ENCODE measurements at regions not wholly inside any gene's neighbourhood (a gene's known extent, or its start where the extent isn't known, plus 50 kb on each side); places are given as distances from the start of the nearest gene placed in this dataset.

DNA sequence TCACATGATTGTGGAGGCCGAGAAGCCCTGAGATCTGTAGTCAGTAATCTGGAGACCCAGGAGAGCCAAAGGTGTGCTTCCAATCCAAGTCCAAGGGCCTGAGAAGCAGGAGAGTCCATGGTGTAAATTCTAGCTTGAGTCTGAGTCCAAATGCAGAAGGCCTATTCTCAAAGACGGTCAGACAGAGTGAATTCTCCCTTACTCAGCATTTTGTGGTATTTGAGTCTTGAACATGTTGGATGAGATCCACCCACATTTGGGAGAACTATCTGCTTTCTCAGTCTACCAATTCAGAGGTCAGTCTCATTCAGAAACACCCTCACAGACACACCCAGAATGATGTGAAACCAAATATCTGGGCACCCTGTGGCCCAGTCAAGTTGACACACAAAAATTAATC is 128.8 kb upstream of the PTCH1 start:
- peak in 1 of 42 donors; percentile 17 for DNase-seq
- intact Hi-C loops (cut with DNase I) = no loop called here

DNA sequence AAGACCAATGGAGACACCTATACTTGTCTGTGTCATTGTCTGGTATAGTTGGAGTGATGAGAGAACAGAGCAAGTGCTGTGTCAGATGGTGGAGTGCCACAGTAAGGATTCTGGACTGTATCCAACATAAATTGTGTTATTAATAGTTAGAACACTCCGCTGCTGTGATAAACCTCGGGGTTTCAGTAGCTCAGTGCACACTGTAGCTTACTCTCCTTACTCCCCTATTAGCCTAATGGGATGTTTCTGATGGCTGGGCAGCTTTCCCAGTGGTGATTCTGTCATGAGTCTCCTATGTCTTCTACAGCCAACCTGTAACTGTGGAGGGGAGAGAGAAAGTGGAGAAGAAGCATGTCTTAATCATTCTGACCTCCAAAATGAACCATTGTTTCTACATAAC is 127.6 kb upstream of the PTCH1 start:
- intact Hi-C loops (cut with DNase I) = no loop called here

DNA sequence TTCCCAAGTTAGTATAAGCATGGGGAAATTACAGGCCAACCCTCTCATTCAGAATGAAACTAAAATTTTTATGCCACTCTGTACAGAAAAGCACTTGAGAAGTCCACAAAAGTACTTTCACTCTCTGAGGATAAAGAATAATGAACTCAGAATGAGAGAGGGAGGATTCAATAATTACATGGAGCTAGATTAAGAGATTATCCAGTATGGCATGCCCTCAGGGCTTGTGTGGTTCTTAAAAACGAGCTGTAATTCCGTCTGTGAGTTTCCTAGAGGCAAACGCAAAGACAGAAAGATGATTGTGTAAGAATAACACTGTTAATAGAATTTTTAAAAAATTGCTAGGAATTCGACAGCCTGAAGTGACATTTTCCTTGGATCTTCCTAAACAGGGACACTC is 126.8 kb upstream of the PTCH1 start:
- intact Hi-C loops (cut with DNase I) = no loop called here
- peak in 1 of 42 donors; percentile 4 for DNase-seq

More for the DNA sequence above, 127.6 kb upstream of the PTCH1 start:
- DNase-seq = no peak

DNA sequence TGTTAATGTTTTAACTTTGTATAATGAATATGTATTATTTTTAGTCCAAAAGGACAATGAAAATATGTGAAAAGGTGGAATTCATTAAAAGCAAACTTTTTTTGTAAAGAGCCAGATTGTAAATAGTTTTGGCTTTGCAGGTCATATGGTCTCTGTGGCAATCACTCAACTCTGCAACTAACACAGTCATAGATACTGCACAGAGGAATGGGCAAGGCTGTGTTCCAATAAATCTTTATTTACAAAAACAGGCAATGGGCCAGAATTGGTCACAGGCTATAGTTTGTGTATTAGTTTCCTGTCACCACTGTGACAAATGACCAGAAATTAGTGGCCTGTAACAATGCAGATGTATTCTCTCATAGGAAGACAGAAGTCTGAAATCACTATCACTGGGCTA is 125.4 kb upstream of the PTCH1 start:
- intact Hi-C loops (cut with DNase I) = no loop called here
- DNase-seq = no peak

DNA sequence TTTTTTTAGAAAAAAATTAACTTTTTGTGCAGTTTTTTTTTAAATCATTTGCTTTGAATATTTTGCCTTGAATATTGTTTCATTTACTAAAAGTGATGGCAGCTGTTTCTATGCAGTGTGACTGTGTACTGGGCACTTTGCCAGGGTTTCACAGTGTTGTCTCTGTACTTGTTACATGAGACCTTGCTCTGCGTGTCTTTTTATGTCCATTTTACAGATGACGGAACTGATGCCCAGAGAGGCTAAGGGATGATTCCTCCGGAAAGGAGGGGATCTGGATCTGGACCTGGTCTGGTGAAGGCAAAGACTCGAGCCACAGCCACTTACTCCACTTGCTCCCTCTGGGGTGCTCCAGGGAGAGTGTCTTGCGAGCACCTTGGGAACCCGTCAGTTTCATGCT is 124.8 kb upstream of the PTCH1 start:
- DNase-seq = peak in 2 of 42 donors; percentile 13 to 50

DNA sequence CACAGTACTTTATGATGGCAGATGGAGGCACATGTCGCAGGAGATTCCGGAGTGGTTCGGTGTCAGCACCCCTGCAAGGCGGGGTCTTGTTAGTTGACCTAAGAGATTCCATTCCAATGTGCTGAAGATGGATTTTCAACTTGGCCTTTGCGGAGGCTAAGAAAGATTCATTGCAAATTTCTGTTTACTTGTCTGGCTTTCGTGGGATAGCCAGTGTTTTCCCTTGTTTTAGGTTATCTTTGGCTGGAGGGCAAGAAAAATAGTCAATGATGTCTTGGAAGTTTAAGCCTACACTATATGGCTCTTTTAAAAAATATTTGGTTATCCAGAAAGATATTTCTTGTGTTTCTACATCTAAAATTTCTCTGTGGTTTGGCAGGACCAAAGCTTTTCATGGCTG is 123.6 kb upstream of the PTCH1 start:
- DNase-seq = no peak
- intact Hi-C loops (cut with DNase I) = no loop called here

More for the DNA sequence above, 124.8 kb upstream of the PTCH1 start:
- intact Hi-C loops (cut with DNase I) = no loop called here

DNA sequence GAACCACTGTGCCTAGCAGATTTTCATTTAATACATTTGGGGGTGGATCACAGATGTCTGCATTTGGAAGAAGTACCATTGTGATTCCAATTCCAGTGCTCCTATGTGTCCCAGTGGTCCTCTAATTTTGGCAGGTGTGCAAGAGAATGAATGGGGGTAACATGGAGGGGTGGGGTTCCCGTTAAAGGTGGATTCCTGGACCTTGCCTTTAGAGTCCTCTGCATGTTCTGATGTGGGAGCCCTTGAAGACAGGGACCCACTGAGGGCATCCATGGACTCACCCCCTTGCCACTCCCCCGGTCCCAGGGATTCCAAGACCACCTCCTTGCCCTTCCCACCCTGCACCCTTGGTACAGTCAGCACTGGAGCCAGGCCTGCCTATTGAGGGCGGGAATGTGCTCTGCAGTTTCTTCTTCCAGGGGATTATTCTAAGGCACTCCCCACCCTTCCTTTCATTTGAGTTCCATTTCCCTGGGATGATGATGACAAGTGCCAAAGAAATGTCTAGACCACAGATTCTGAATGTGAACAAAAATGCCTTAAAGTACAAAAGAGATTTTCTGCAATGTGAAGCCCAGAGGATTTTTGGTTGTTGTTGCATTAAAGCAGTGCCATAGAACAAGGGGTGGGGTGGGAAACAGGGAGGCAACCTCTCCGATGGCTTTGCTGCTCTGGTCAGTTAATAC is 119.4 kb upstream of the PTCH1 start:
- intact Hi-C loops (cut with DNase I) = no loop called here
- DNase-seq = no peak

DNA sequence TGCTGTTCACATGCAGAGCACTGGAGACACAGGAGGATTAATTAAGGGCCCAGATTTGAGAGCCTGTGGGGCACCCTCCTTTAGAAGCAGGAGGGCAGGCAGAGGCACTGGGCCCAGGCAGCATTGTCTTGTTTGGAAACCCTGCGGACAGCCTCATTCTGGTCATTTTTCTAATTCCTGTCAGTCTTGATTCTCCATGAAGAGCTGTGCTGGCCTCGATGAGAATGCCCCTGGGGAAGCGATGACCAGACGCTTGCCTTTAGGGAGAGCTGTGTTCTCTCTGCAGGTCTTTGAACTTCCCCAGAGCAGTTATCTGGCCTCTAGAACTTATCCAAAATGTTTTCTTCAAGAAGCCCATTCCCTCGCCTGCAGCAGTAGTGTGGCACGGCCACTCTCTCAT is 117.8 kb upstream of the PTCH1 start:
- intact Hi-C loops (cut with DNase I) = no loop called here
- DNase-seq = no peak

DNA sequence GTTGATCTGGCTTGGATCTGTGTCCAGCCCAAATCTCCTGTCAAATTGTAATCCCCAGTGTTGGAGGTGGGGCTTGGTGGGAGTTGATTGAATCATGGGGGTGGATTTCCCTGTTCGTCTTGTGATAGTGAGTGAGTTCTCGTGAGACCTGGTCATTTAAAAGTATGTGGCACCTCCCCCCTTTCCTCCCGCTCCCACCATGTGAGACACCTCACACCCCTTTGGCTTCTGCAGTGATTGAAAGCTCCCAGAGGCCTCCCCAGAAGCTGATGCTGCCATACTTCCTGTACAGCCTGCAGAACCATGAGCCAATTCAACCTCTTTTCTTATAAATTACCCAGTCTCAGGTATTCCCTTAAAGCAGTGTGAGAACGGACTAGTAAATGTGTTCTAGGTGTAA is 117.3 kb upstream of the PTCH1 start:
- intact Hi-C loops (cut with DNase I) = no loop called here
- no peak for DNase-seq

DNA sequence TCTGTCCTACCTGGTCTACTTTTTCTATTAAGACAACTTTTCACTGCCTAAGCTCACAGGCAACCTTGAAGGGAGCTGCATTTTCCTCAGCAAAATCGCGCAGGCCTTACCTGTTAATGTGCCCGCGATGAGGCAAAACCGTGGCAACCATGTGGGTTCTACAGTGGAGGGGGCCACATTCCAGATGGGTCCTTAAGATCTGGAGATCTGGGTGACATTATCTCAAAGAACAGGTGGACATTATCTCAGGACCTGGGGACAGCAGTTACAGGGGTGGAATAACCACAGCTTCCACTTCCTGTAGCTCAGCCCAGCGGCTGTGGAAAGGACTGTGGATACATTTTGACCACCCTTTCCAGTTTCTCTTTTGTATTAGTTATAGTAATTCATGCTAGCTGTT is 112.8 kb upstream of the PTCH1 start:
- no peak for DNase-seq
- intact Hi-C loops (cut with DNase I) = no loop called here

DNA sequence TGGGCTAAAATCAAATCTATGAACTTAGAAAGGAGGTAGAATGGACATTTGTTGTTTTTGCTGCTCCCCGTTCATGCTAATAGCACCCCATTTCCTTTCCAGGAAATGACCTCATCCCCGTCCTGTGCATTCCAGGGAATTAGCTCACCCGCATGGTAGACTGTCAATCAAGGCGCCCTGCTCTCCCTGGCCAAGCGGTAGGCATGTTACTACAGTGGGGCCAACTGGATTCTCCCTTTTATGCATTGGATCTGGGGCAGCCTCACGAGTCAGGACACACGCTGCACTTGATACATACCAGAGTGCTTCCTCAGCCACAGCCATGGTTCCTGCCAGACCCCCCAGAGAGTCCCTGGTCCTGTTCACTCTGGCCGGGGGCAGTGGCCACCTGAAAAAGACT is 111.0 kb upstream of the PTCH1 start:
- intact Hi-C loops (cut with DNase I) = no loop called here
- no peak for DNase-seq

DNA sequence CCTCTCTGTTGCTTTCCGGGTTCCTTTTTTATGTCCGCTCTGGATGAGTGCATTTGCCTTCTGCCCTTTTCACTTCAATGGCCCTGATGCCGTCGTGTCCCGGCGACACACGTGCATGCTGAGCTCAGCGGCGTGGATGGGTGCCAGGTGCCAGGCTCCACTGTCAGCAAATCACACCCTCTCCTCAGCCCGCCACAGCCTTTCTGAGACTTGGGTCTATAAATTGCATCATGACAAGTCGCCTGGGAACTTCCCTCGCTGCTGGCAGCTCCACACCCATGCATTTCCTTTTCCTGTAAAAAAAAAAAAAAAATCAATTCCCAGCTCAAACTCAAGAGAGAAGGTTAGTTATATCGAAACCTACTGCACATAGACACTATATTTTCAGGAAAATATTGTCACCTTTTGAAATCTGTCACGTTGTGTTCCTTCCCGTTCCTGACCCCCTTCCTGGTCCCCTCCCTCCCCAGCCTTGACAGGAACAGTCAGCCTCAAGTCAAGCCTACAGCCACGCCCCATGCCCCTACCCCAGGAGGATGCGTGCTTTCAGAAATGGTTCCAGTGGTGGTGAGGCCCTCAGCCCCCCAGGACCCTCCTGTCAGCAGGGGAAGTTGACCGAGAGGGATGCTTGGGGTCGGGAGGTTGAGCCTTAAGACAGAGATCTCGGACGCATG is 110.3 kb upstream of the PTCH1 start:
- intact Hi-C loops (cut with DNase I) = no loop called here
- DNase-seq = peak in 26 of 42 donors; percentile 4 to 67 (median 18)

DNA sequence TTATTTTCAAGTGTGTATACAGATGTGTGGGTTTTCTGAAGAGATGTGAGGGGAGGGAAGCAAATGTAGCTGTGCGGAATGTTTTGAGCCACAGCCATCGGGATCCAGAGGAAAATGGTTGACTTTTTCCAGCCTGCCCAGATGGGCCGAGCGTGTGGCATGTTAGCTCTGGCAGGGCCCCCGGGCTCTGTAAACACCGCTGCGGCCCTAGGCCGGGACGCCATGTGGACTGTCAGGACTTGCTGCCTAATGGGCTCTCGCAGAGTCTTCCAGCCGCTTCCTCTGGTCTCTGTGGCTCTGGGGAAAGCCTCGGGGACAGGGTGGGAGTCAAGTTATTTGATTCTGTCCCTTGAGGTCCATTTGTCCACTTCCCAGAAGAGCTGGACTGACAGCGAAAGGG is 109.6 kb upstream of the PTCH1 start:
- no peak for DNase-seq
- intact Hi-C loops (cut with DNase I) = no loop called here

DNA sequence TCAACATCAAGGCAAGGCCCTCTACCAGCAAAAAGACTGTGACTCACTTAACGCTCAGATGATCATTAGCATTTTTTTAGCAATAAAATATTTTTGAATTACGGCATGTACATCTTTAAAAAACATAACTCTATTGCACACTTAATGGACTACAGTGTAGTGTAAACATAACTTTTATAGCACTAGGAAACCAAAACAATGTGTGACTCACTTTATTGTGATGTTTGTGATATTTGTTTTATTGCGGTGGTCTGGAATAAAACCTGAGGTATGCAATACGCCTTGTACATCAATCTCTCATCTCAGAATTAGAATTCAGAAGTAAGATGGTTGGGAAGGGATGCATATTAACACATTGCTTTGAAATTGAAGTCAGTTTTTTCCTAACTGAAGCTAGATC is 106.9 kb upstream of the PTCH1 start:
- intact Hi-C loops (cut with DNase I) = no loop called here
- DNase-seq = no peak

DNA sequence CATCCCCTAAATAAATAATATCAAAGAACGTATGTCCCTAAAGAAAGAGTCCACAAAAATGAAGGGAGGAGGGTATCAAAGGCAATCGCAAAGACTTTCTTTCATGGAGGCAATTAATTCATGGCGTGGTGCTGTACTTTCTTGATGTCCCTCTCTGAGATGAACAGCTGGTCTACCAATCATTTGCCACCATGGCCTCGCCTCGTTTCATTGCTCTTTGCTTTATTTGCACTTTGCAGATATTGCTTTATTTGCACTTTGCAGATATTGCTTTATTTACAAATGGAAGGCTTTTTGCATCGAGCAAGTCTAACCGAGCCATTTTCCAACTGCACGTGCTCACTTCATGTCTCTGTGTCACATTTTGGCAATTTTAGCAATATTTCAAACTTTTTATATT is 104.0 kb upstream of the PTCH1 start:
- intact Hi-C loops (cut with DNase I) = no loop called here

DNA sequence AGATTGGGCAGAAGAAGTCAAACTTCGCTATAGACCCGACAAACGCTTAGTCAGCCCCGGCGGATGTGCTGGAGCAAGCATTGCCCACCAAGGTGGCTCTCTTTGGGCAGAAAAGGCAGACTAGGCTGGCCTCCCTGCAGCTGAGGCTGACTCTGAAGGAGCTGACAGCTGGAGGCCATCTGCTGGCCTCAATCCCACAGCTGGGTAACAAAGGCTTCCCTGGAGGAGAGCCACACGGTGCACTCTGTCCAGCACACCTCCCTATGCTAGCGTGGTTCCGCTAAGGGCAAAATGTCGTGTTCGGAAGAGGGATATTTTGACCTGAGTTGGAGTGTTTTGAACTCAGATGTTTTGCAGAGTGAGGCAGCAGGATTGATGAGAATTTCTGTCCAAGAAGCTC is 103.5 kb upstream of the PTCH1 start:
- intact Hi-C loops (cut with DNase I) = no loop called here

More for the DNA sequence above, 104.0 kb upstream of the PTCH1 start:
- no peak for DNase-seq

DNA sequence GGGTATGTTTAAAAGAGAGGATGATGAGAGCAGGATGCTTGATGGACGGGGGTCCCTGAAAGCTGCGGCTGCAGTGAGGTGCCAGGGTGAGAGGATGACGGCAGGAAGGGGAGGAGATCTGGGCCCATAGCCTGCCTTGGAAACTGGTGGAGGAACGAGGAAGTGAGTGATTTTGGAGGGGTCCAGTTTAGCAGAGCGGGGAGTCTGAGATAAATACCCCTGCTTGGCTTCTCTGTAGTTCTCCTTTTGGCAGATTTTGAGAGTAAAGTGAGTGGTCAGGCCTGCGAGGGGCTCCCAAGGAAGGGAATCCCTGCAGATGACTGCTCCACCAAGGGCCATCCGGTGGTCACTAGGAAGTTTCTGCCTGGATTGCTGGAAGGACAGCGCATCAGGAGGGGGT is 98.5 kb upstream of the PTCH1 start:
- DNase-seq = no peak
- intact Hi-C loops (cut with DNase I) = no loop called here

More for the DNA sequence above, 103.5 kb upstream of the PTCH1 start:
- DNase-seq = no peak

DNA sequence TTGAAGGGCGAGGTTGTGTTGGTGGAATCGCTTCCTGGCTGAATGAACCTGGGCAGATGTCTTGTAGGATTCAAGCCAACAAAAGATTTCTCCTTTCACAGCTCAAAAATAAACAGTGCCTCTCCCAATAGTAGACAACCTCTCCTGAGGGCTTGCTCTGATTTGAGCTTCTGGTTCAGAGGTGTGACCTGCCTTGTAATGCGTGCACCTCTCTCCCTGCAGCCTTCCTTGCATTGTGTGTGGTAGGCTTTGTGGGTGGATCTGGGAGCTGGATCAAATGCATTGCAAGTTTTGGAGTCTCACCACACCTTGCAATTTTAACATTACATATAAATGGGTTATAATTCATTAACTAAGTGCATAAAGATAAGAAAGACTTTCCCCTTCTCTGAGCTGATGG is 96.9 kb upstream of the PTCH1 start:
- DNase-seq = no peak
- intact Hi-C loops (cut with DNase I) = no loop called here

DNA sequence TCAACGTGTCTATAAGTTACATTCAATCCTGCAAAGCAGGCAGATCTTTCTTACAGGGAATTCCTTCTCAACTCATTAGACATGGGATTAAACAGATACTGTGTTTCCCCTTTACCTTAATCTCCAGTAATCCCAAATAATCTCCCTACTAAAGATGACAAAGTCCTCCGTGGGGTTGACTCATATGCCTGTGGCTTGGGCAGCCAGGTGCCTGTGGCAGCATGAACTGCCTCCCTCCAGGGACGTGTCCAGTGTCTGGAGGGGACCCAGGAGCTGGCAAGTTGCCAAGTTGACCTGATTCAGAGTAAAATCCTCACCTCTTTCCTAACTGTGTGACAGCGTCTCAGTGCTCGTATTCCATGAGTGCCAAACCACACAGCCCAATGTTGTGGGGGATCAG is 94.6 kb upstream of the PTCH1 start:
- no peak for DNase-seq
- intact Hi-C loops (cut with DNase I) = no loop called here

DNA sequence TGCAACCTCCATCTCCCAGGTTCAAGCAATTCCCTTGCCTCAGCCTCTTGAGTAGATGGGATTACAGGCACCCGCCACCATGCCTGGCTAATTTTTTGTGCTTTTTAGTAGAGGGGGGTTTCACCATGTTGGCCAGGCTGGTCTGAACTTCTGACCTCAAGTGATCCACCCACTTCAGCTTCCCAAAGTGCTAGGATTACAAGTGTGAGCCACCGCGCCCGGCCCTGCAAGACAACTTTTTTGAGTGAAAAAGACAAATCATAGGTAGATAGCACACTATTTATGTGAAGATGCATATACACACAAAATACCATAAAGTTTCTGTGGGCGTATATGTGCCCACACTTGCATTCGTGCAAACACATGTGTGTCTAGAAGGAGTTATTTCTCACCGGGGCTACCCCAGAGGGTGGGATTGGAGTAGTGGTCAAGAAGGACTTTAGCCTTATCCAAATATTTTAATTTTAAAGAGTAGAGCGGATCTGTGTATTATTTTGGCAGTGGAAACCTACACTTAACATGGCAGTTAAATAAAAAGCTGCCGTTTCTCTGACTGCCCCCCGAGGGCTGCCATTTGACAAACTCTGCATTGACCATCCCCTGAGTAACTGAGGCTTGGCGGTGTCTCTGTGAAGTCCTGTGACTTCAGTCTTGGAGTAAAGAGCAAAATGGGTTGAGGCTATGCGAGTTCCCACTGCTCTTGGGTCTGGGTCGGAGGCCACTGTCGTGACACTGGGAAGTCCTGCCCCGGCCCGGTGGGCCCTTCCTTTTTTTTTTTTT is 93.4 kb upstream of the PTCH1 start:
- DNase-seq = no peak
- intact Hi-C loops (cut with DNase I) = no loop called here

All from head of caudate nucleus (tissue), 42 donors.